GM19395 (cell line): ENCODE measurements at regions not wholly inside any gene's neighbourhood (a gene's known extent, or its start where the extent isn't known, plus 50 kb on each side); places are given as distances from the start of the nearest gene placed in this dataset.

Experiments
- ATAC-seq: cut with Tn5 transposase; IDR thresholded peaks from one replicate; pipeline ENCODE4 v1.9.1; 2021; ENCODE audit warnings: mild to moderate bottlenecking, moderate library complexity; ENCODE audit not compliant: unreplicated experiment

GRCh38 chr2:120986898-120987650 lies 251.4 kb downstream of the GLI2 start:
- no peak for ATAC-seq

GRCh38 chr2:120988051-120988699 lies 252.5 kb downstream of the GLI2 start:
- no peak for ATAC-seq

GRCh38 chr2:120988700-120989511 lies 253.2 kb downstream of the GLI2 start:
- no peak for ATAC-seq

- ATAC-seq = no peak
Measured at GRCh38 chr2:120989512-120990441, 254.1 kb downstream of the GLI2 start.

- ATAC-seq = no peak
Measured at GRCh38 chr2:120990451-120990871, 254.8 kb downstream of the GLI2 start.

GRCh38 chr2:120991441-120991840 lies 255.8 kb downstream of the GLI2 start:
- no peak for ATAC-seq

DNA sequence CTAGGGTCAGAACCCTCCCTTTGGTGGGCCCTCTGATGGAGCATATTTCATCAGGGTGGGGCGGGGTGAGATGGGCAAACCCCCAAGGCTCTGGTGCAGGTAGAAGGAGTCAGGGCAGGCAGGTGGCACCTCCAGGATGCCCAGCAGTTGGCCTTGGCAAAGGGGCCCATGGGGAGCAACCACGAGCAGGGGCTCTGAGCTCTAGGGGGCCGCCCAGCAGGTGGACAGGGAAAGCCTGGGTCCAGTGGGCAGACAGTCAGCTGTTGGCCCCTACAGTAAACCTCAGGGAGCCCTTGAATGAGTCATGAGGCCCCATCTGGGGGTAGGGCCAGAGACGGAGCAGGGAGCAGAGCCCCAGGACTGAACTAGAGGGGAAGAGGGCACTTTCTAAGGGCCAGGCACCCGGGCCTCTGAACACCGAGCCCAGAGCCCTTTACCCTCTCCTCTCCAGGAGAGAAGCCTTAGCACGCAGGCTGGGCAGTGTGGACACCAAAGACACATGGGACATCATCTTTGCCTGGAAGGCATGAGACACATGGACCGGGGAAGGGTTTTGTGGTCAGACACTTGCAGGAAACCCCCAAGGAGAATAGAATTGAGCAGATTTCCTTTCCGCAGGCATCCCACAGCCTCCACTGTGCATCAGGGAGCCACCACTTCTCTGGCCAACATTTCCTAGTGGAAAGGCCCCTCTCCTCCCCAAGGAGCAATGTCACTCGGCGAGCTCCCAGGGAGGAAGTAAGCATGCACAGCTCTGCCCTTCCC lies 257.3 kb downstream of the GLI2 start:
- no peak for ATAC-seq

DNA sequence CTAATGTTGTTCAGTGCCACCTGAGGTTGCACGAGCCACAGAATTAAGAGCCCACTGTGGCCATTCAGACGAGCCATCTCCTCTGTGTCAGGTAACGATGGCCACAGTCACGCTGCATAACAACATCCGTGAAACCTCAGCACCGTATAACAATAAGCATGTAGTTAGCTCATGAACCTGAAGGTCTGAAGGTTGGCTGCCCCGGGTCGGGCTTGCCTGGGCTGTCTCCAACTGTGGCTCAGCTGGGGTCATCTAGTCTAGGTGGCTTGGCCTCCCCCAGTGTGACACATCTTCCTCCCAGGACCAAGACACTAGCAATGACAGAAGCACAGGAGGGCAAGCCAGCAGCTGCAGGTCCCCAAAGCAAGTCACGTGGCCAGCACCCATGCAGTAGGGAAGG lies 258.0 kb downstream of the GLI2 start:
- no peak for ATAC-seq

- no peak for ATAC-seq
Measured at GRCh38 chr2:120994301-120994995, 258.8 kb downstream of the GLI2 start.

GRCh38 chr2:120995152-120995551 lies 259.5 kb downstream of the GLI2 start:
- no peak for ATAC-seq

DNA sequence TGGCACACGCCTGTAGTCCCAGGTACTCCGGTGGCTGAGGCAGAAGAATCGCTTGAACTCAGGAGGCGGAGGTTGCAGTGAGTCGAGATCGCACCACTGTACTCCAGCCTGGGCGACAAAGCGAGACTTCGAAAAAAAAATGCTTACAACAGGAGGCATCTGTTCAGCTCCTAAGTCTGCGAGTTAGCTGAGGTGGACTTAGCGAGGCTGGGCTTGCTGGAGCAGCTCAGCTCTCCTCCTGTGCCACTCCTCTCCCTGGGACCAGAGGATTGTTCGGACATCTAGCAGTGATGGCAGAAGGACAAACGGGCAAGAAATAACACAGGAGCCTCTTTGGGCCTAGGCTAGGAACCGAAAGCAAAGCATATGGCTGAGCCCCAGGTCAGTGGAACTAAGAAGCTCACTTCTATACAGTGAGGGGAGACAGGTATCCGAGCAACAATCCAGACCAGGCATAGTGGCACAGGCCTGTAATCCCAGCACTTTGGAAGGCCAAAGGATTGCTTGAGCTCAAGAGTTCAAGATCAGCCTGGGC lies 260.1 kb downstream of the GLI2 start:
- no peak for ATAC-seq

DNA sequence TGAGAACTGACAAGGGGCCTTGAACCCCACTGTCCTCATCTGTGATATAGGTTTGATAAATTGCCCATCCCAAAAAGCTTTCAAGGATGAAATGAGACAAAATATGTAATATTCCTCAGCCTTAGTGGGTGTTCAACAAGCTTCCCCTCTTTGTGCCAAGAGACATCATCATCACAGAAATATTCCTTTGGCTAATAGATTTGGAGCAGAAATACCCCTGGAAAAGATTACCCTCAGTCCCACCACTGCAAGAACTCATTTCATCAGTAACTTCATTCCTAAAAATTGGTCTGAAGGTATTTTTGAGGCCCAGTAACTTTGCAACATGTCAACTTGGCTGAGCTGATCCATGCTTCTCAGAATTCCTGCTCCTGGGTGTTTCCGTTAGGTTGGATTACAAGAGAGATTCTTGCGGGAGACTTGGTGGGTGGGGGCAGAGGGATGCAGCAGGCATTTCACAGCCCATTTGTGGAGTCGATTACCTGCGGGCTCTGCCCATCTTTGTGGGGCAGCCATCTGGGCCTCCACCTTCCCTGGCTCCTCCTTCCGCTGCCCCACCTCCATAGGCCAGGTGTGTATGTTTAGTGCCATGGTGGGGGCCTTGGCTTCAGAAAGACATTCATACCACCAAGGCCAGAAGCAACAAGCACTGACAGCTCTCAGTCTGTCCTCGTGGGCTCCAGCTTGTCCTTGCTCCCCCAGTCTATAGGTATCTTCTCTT lies 263.9 kb downstream of the GLI2 start:
- no peak for ATAC-seq

- ATAC-seq = no peak
Measured at GRCh38 chr2:121000804-121001203, 265.1 kb downstream of the GLI2 start.

GRCh38 chr2:121001641-121002040 lies 266.0 kb downstream of the GLI2 start:
- no peak for ATAC-seq

GRCh38 chr2:121002597-121002996 lies 266.9 kb downstream of the GLI2 start:
- no peak for ATAC-seq

DNA sequence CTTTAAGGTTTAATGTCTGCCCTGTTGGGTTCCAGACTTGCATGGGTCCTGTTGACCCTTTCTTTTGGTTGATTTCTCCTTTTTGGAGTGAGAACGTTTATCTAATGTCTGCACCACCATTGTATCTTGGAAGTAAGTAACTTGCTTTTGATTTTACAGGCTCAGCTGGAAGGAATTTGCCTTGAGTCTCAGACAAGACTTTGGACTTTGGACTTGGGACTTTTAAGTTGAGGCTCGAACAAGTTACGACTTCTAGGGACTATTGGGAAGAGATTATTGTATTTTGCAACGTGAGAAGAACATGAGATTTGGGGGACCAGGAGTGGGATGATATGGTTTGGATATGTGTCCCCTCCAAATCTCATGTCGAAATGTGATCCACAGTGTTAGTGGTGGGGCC lies 267.7 kb downstream of the GLI2 start:
- no peak for ATAC-seq

GRCh38 chr2:121004359-121004758 lies 268.7 kb downstream of the GLI2 start:
- ATAC-seq = no peak

DNA sequence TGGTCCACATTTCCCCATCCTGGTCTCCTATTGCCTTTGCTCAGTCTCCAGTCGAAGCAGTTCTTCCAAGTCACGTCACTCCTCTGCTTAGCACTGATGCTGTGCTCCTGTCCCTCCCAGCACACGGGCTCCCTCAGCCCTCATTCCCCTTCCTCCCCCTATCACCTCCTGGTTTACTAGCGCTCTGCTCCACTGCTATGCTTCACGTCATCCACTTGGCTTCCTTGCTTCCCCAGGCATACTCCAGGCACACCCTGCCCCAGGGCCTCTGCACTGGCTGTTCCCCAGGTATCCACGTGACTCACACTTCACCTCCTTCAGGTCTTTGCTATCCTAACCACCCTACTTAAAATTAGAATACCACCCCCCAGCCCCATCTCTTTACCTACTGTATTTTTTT lies 269.3 kb downstream of the GLI2 start:
- no peak for ATAC-seq
